Gastroesophageal sphincter (tissue), 3 donors: ENCODE measurements at regions not wholly inside any gene's neighbourhood (a gene's known extent, or its start where the extent isn't known, plus 50 kb on each side); places are given as distances from the start of the nearest gene placed in this dataset.

Experiments used
- EP300 ChIP-seq: sonication (generic); formaldehyde crosslinking; IDR thresholded peaks from one replicate; pipeline ENCODE4 v1.6.1; 2017; ENCODE audit warnings: antibody characterized with exemption, mild to moderate bottlenecking
- POLR2A ChIP-seq, 2 donors: fragments of 450-650 bp; IDR thresholded peaks; one replicate each; pipeline ENCODE4 v1.6.1; 2017; ENCODE audit warnings: antibody characterized with exemption in 2 of 2, mild to moderate bottlenecking in 2 of 2, moderate library complexity in 1 of 2
- POLR2AphosphoS5 ChIP-seq: sonication (generic); formaldehyde crosslinking; IDR thresholded peaks from one replicate; pipeline ENCODE4 v1.6.1; 2017; ENCODE audit warnings: antibody characterized with exemption
- TF ChIP-seq, protein P1 (sequence below), 4 experiments: fragments of 200-600 bp in 2 of 4; fragments of 450-650 bp in 2 of 4; sonication (generic) in 1 of 4; IDR thresholded peaks; one replicate each; pipeline ENCODE4 v1.5.1; 2017 to 2019; ENCODE audit warnings: antibody characterized with exemption in 4 of 4, mild to moderate bottlenecking in 2 of 4, moderate library complexity in 2 of 4

DNA sequence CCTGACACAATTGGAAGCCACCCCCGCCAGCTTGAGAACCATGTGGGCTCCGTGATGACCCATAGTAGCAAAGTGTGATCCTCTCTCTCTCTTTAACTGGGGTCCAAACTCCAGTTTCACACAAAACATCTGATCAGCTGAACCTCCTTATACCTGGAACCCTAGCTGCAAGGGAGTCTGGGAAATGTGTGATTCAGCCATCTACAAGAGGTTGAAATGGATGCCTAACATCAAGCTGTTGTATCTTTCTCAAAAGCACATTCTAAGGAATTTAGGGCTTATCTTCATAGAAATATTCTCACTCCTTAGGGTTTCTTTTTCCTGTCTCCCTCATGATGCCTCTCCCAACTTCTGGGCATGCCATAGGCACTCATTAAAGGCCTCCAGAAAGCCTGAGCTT lies 126.0 kb downstream of the BCOR start:
- TF ChIP-seq, protein P1, sequence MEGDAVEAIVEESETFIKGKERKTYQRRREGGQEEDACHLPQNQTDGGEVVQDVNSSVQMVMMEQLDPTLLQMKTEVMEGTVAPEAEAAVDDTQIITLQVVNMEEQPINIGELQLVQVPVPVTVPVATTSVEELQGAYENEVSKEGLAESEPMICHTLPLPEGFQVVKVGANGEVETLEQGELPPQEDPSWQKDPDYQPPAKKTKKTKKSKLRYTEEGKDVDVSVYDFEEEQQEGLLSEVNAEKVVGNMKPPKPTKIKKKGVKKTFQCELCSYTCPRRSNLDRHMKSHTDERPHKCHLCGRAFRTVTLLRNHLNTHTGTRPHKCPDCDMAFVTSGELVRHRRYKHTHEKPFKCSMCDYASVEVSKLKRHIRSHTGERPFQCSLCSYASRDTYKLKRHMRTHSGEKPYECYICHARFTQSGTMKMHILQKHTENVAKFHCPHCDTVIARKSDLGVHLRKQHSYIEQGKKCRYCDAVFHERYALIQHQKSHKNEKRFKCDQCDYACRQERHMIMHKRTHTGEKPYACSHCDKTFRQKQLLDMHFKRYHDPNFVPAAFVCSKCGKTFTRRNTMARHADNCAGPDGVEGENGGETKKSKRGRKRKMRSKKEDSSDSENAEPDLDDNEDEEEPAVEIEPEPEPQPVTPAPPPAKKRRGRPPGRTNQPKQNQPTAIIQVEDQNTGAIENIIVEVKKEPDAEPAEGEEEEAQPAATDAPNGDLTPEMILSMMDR (IDR thresholded peaks at IDR 0.05): no peak
- TF ChIP-seq POLR2A (IDR thresholded peaks at IDR 0.05) (no peak), POLR2AphosphoS5 (no peak), EP300 (no peak)
